Stimulated activated CD4-positive, alpha-beta T cell treated with anti-CD3 and anti-CD28 coated beads, Interleukin-4, amount 100 ng/mL, for 1 hour (primary cell): ENCODE measurements at regions not wholly inside any gene's neighbourhood (a gene's known extent, or its start where the extent isn't known, plus 50 kb on each side); places are given as distances from the start of the nearest gene placed in this dataset.
"Not testable (repeated sequence)": the region's sequence is repeated elsewhere in the genome, so short reads cannot be mapped to it uniquely, and the experiment has no call there.

Experiments used
- DNase-seq: peaks from one replicate; pipeline ENCODE4 v3.0.0-alpha.2; 2020

GRCh38 chr15:62324382-62324781 lies 159.3 kb upstream of the C2CD4B start:
- DNase-seq: no peak

- no peak for DNase-seq
Measured at GRCh38 chr15:62325597-62325996, 160.5 kb upstream of the C2CD4B start.

- DNase-seq: no peak
Measured at GRCh38 chr15:62326460-62327011, 161.5 kb upstream of the C2CD4B start.

GRCh38 chr15:62327406-62327805 lies 162.3 kb upstream of the C2CD4B start:
- DNase-seq: no peak

GRCh38 chr15:62332472-62332871 lies 167.4 kb upstream of the C2CD4B start:
- not testable (repeated sequence) for DNase-seq

GRCh38 chr15:62334536-62334935 lies 169.5 kb upstream of the C2CD4B start:
- DNase-seq: no peak

GRCh38 chr15:62337934-62338333 lies 172.8 kb upstream of the C2CD4B start:
- DNase-seq: no peak

- no peak for DNase-seq
Measured at GRCh38 chr15:62338497-62338896, 173.4 kb upstream of the C2CD4B start.

GRCh38 chr15:62342959-62343358 lies 177.9 kb upstream of the C2CD4B start:
- DNase-seq: no peak

GRCh38 chr15:62343397-62343796 lies 178.3 kb upstream of the C2CD4B start:
- DNase-seq: no peak

- DNase-seq: peak; percentile 50
Measured at GRCh38 chr15:62344806-62345539, 179.9 kb upstream of the C2CD4B start.

- DNase-seq: no peak
Measured at GRCh38 chr15:62346168-62346567, 181.1 kb upstream of the C2CD4B start.

GRCh38 chr15:62348118-62348517 lies 183.0 kb upstream of the C2CD4B start:
- no peak for DNase-seq

- no peak for DNase-seq
Measured at GRCh38 chr15:62348623-62349022, 183.5 kb upstream of the C2CD4B start.

- DNase-seq: no peak
Measured at GRCh38 chr15:62352817-62353216, 187.7 kb upstream of the C2CD4B start.

- DNase-seq: no peak
Measured at GRCh38 chr15:62357431-62357830, 192.3 kb upstream of the C2CD4B start.

GRCh38 chr15:62359416-62359815 lies 194.3 kb upstream of the C2CD4B start:
- no peak for DNase-seq

GRCh38 chr15:62360332-62361097 lies 195.4 kb upstream of the C2CD4B start:
- DNase-seq: no peak

GRCh38 chr15:62362144-62362543 lies 197.1 kb upstream of the C2CD4B start:
- no peak for DNase-seq

- DNase-seq: no peak
Measured at GRCh38 chr15:62362608-62363007, 197.5 kb upstream of the C2CD4B start.

- no peak for DNase-seq
Measured at GRCh38 chr15:62363913-62364312, 198.8 kb upstream of the C2CD4B start.

- no peak for DNase-seq
Measured at GRCh38 chr15:62365795-62366442, 200.8 kb upstream of the C2CD4B start.

- DNase-seq: no peak
Measured at GRCh38 chr15:62369454-62369853, 204.4 kb upstream of the C2CD4B start.

GRCh38 chr15:62371683-62372082 lies 206.6 kb upstream of the C2CD4B start:
- not testable (repeated sequence) for DNase-seq
